HEK293 (cell line): ENCODE measurements at regions not wholly inside any gene's neighbourhood (a gene's known extent, or its start where the extent isn't known, plus 50 kb on each side); places are given as distances from the start of the nearest gene placed in this dataset.
"Not testable (repeated sequence)": the region's sequence is repeated elsewhere in the genome, so short reads cannot be mapped to it uniquely, and the experiment has no call there.

ENCODE experiments used
- CTCF ChIA-PET: fragments of 350-600 bp; formaldehyde crosslinking; extraction: SDS; loops from one replicate; lab custom pipeline; 2021; ENCODE audit warnings: antibody characterized with exemption; lab: Yijun Ruan, JAX
- POLR2A ChIA-PET: fragments of 300-600 bp; formaldehyde crosslinking; extraction: SDS; loops from one replicate; lab custom pipeline; 2020; ENCODE audit warnings: antibody characterized with exemption, inconsistent platforms; lab: Yijun Ruan, JAX
- H3K27ac ChIP-seq: fragments of 200-500 bp; sonication (Bioruptor generic); 2 replicates; pipeline ENCODE4 v1.5.1; 2014; ENCODE audit warnings: low read depth, low read length, control low read depth, inconsistent platforms; ENCODE audit errors: extremely low read depth
- H3K36me3 ChIP-seq, 2 experiments: fragments of 200-500 bp in 1 of 2; sonication (Bioruptor generic) in 1 of 2; 1 replicate in 1 of 2; 2 replicates in 1 of 2; pipeline ENCODE4 v1.5.1; 2014 to 2017; ENCODE audit warnings: inconsistent platforms in 2 of 2, low read length in 2 of 2; ENCODE audit not compliant: control insufficient read depth in 2 of 2, insufficient read depth in 1 of 2
- H3K4me1 ChIP-seq: fragments of 200-500 bp; sonication (Bioruptor generic); 2 replicates; pipeline ENCODE4 v1.5.1; 2014; ENCODE audit warnings: mild to moderate bottlenecking, low read length, inconsistent platforms; ENCODE audit not compliant: control insufficient read depth, insufficient read depth
- H3K4me3 ChIP-seq: 2 replicates; pipeline ENCODE4 v1.5.1; 2011; ENCODE audit warnings: low read depth, mild to moderate bottlenecking, control low read depth, low read length, moderate library complexity
- H3K9me3 ChIP-seq: fragments of 200-500 bp; sonication (Bioruptor generic); 2 replicates; pipeline ENCODE4 v1.5.1; 2014; ENCODE audit warnings: low read depth, low read length, inconsistent platforms; ENCODE audit not compliant: control insufficient read depth, insufficient read depth
- GLI2 ChIP-seq: fragments of 450-650 bp; formaldehyde crosslinking; IDR thresholded peaks from 2 replicates; pipeline ENCODE4; 2017; ENCODE audit warnings: missing biosample characterization, missing genetic modification characterization, low read depth, borderline replicate concordance
- KLF16 ChIP-seq: fragments of 450-650 bp; formaldehyde crosslinking; IDR thresholded peaks from 2 replicates; pipeline ENCODE4 v1.5.1; 2017; ENCODE audit warnings: missing biosample characterization, missing genetic modification characterization
- ZBTB1 ChIP-seq: fragments of 450-650 bp; formaldehyde crosslinking; IDR thresholded peaks from 2 replicates; pipeline ENCODE4 v1.5.1; 2016; ENCODE audit warnings: missing biosample characterization, missing genetic modification characterization
- ZBTB7A ChIP-seq: fragments of 450-650 bp; formaldehyde crosslinking; IDR thresholded peaks from 2 replicates; pipeline ENCODE4 v1.5.1; 2016; ENCODE audit warnings: low read depth, missing biosample characterization, missing genetic modification characterization
- ZEB2 ChIP-seq: fragments of 450-650 bp; formaldehyde crosslinking; IDR thresholded peaks from 2 replicates; pipeline ENCODE4 v1.5.1; 2016; ENCODE audit warnings: missing biosample characterization, missing genetic modification characterization
- ZNF10 ChIP-seq: fragments of 450-650 bp; formaldehyde crosslinking; IDR thresholded peaks from 2 replicates; pipeline ENCODE4 v1.5.1; 2017; ENCODE audit warnings: missing biosample characterization, missing genetic modification characterization
- ZNF146 ChIP-seq: fragments of 450-650 bp; formaldehyde crosslinking; IDR thresholded peaks from 2 replicates; pipeline ENCODE4 v1.5.1; 2016; ENCODE audit warnings: missing biosample characterization, missing genetic modification characterization
- ZNF174 ChIP-seq: fragments of 450-650 bp; formaldehyde crosslinking; IDR thresholded peaks from 2 replicates; pipeline ENCODE4 v1.5.0; 2017; ENCODE audit warnings: missing biosample characterization, mild to moderate bottlenecking, missing genetic modification characterization
- ZNF324 ChIP-seq: fragments of 450-650 bp; formaldehyde crosslinking; IDR thresholded peaks from 2 replicates; pipeline ENCODE4 v1.5.1; 2016; ENCODE audit warnings: missing biosample characterization, missing genetic modification characterization
- ZNF433 ChIP-seq: fragments of 450-650 bp; formaldehyde crosslinking; IDR thresholded peaks from 2 replicates; pipeline ENCODE4 v1.5.1; 2016; ENCODE audit warnings: missing biosample characterization, missing genetic modification characterization, low read depth
- ZNF510 ChIP-seq: fragments of 450-650 bp; formaldehyde crosslinking; IDR thresholded peaks from 2 replicates; pipeline ENCODE4 v1.5.1; 2018; ENCODE audit warnings: mild to moderate bottlenecking, missing genetic modification characterization, missing biosample characterization; ENCODE audit not compliant: insufficient replicate concordance
- ZNF544 ChIP-seq: fragments of 450-650 bp; formaldehyde crosslinking; IDR thresholded peaks from 2 replicates; pipeline ENCODE4 v1.5.0; 2017; ENCODE audit warnings: missing biosample characterization, missing genetic modification characterization
- ZNF560 ChIP-seq: fragments of 450-650 bp; formaldehyde crosslinking; IDR thresholded peaks from 2 replicates; pipeline ENCODE4 v1.5.1; 2017; ENCODE audit warnings: missing biosample characterization, missing genetic modification characterization, borderline replicate concordance
- ZNF561 ChIP-seq: fragments of 450-650 bp; IDR thresholded peaks from 2 replicates; pipeline ENCODE4 v1.5.1; 2018; ENCODE audit warnings: missing biosample characterization, missing genetic modification characterization, borderline replicate concordance
- ZSCAN23 ChIP-seq: fragments of 450-650 bp; formaldehyde crosslinking; IDR thresholded peaks from 2 replicates; pipeline ENCODE4 v1.5.1; 2016; ENCODE audit warnings: missing biosample characterization, missing genetic modification characterization
- TF ChIP-seq, protein P1 (sequence below): fragments of 450-650 bp; formaldehyde crosslinking; IDR thresholded peaks from 2 replicates; pipeline ENCODE4 v1.5.1; 2017; ENCODE audit warnings: missing biosample characterization, mild to moderate bottlenecking, missing genetic modification characterization, moderate library complexity
- TF ChIP-seq, protein P2 (sequence below): fragments of 450-650 bp; formaldehyde crosslinking; IDR thresholded peaks from 2 replicates; pipeline ENCODE4 v1.5.1; 2017; ENCODE audit warnings: missing biosample characterization, missing genetic modification characterization
- TF ChIP-seq, protein P3 (sequence below): fragments of 450-650 bp; formaldehyde crosslinking; IDR thresholded peaks from 2 replicates; pipeline ENCODE4 v1.5.1; 2016; ENCODE audit warnings: missing biosample characterization, missing genetic modification characterization

DNA sequence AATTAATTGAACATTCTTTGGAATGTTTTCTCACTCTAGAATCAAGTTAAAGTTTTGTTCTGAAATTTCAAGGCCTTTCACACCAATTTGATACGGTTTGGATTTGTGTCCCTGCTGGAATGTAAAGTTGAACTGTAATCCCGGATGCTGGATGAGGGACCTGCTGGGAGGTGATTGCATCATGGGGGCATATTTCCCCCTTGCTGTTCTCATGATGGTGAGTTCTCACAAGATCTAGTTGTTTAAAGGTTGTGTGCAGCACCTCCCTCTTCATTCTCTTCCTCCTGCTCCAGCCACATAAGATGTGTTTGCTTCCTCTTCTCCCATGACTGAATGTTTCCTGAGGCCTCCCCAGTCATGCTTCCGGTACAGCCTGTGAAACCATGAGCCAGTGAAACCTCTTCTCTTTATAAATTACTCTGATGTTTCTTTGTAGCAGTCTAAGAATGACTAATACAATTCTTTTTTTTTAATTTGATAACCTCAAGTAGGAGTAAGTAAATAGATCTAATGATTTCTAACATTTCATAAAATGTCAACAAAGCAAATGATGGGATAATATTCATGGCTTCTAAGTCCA lies 144.2 kb upstream of the CDH7 start:
- H3K36me3 ChIP-seq: no peaks in the 10 kb centered on the region
- H3K4me3 ChIP-seq: no peak overlapping the region
- ChIA-PET POLR2A (no interaction called here), CTCF (no interaction called here)
- H3K4me1 ChIP-seq: no peaks in the 10 kb centered on the region
- H3K27ac ChIP-seq: no peak overlapping the region
- no peaks in the 10 kb centered on the region for H3K9me3 ChIP-seq
- no peak for TF ChIP-seq ZNF510 (tag by site-specific recombination)
- TF ChIP-seq ZNF561: no peak
- TF ChIP-seq, protein P1, sequence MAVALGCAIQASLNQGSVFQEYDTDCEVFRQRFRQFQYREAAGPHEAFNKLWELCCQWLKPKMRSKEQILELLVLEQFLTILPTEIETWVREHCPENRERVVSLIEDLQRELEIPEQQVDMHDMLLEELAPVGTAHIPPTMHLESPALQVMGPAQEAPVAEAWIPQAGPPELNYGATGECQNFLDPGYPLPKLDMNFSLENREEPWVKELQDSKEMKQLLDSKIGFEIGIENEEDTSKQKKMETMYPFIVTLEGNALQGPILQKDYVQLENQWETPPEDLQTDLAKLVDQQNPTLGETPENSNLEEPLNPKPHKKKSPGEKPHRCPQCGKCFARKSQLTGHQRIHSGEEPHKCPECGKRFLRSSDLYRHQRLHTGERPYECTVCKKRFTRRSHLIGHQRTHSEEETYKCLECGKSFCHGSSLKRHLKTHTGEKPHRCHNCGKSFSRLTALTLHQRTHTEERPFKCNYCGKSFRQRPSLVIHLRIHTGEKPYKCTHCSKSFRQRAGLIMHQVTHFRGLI (tag by site-specific recombination): no peak
- TF ChIP-seq ZEB2 (tag by site-specific recombination): no peak
- no peak for TF ChIP-seq ZNF174 (tag by site-specific recombination)
- no peak for TF ChIP-seq ZNF560
- TF ChIP-seq ZNF433 (tag by site-specific recombination): no peak
- TF ChIP-seq, protein P2, sequence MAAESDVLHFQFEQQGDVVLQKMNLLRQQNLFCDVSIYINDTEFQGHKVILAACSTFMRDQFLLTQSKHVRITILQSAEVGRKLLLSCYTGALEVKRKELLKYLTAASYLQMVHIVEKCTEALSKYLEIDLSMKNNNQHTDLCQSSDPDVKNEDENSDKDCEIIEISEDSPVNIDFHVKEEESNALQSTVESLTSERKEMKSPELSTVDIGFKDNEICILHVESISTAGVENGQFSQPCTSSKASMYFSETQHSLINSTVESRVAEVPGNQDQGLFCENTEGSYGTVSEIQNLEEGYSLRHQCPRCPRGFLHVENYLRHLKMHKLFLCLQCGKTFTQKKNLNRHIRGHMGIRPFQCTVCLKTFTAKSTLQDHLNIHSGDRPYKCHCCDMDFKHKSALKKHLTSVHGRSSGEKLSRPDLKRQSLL (tag by site-specific recombination): no peak
- TF ChIP-seq GLI2 (tag by site-specific recombination): no peak
- no peak for TF ChIP-seq ZNF544 (tag by site-specific recombination)
- TF ChIP-seq ZNF10 (tag by site-specific recombination): no peak
- TF ChIP-seq KLF16 (tag by site-specific recombination): no peak
- TF ChIP-seq, protein P3, sequence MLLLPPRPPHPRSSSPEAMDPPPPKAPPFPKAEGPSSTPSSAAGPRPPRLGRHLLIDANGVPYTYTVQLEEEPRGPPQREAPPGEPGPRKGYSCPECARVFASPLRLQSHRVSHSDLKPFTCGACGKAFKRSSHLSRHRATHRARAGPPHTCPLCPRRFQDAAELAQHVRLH (tag by site-specific recombination): no peak
- TF ChIP-seq ZSCAN23 (tag by site-specific recombination): no peak

DNA sequence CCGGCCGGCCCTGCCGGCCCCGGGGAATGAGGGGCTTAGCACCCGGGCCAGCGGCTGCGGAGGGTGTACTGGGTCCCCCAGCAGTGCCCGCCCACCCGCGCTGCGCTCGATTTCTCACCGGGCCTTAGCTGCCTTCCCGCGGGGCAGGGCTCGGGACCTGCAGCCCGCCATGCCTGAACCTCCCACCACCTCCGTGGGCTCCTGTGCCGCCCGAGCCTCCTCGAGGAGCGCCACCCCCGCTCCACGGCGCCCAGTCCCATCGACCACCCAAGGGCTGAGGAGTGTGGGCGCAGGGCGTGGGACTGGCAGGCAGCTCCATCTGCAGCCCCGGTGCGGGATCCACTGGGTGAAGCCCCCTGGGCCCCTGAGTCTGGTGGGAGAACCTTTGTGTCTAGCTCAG lies 145.5 kb upstream of the CDH7 start:
- CTCF ChIA-PET, H3K27ac ChIP-seq, H3K36me3 ChIP-seq, POLR2A ChIA-PET, H3K9me3 ChIP-seq, H3K4me3 ChIP-seq, H3K4me1 ChIP-seq: not testable (repeated sequence)

DNA sequence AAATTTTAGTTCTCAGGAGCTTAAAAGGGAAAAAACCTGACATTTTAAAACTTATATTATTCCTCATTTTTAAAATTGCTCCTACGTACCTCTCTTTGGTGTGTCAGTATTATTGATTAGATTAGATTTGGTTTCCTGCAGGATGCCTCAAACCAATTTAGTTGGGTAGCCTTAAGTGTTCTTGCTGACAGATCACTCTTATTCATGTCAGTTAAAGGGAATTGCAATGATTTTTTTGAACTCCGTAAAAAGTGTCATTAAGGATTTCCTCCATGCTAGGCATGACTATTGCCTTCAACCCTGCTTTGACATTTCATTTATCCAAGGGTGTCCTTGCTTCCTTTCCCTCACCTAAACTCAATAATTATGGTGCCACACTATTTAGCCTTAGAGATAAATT lies 149.0 kb upstream of the CDH7 start:
- Histone ChIP-seq H3K4me3 (no peak overlapping the region), H3K36me3 (no peaks in the 10 kb centered on the region), H3K9me3 (no peaks in the 10 kb centered on the region), H3K4me1 (no peaks in the 10 kb centered on the region), H3K27ac (no peak overlapping the region)
- TF ChIP-seq ZNF324 (tag by site-specific recombination) (no peak), ZBTB7A (tag by site-specific recombination) (no peak), ZBTB1 (tag by site-specific recombination) (no peak), ZNF146 (tag by site-specific recombination) (no peak)
- POLR2A ChIA-PET: no interaction called here
- CTCF ChIA-PET: no interaction called here
